Effector memory CD4-positive, alpha-beta T cell (primary cell): ENCODE measurements at regions not wholly inside any gene's neighbourhood (a gene's known extent, or its start where the extent isn't known, plus 50 kb on each side); places are given as distances from the start of the nearest gene placed in this dataset.
"Not testable (repeated sequence)": the region's sequence is repeated elsewhere in the genome, so short reads cannot be mapped to it uniquely, and the experiment has no call there.

Experiments
- DNase-seq, 3 donors: peaks; one replicate each; pipeline ENCODE4 v3.0.0-alpha.2; 2020
- H3K27ac ChIP-seq: 2 replicates; pipeline ENCODE4 v1.7.0; 2013; ENCODE audit warnings: mild to moderate bottlenecking, low read length, moderate library complexity; ENCODE audit not compliant: insufficient read depth, poor library complexity, severe bottlenecking
- H3K27me3 ChIP-seq: replicated peaks from 2 replicates; pipeline ENCODE4 v1.7.0; 2013; ENCODE audit warnings: mild to moderate bottlenecking, low read length; ENCODE audit not compliant: insufficient read depth, control insufficient read depth, poor library complexity, severe bottlenecking
- H3K36me3 ChIP-seq: 2 replicates; pipeline ENCODE4 v1.7.0; 2013; ENCODE audit warnings: mild to moderate bottlenecking, low read length, moderate library complexity; ENCODE audit not compliant: control insufficient read depth, insufficient read depth
- H3K4me1 ChIP-seq: 2 replicates; pipeline ENCODE4 v1.7.0; 2013; ENCODE audit warnings: low read length, mild to moderate bottlenecking; ENCODE audit not compliant: control insufficient read depth, insufficient read depth, poor library complexity, severe bottlenecking
- H3K4me3 ChIP-seq: 2 replicates; pipeline ENCODE4 v1.7.0; 2013; ENCODE audit warnings: low read length, low read depth, mild to moderate bottlenecking; ENCODE audit not compliant: insufficient read depth, poor library complexity, severe bottlenecking
- H3K9me3 ChIP-seq: 2 replicates; pipeline ENCODE4 v1.7.0; 2013; ENCODE audit warnings: mild to moderate bottlenecking, low read length, moderate library complexity; ENCODE audit not compliant: control insufficient read depth

DNA sequence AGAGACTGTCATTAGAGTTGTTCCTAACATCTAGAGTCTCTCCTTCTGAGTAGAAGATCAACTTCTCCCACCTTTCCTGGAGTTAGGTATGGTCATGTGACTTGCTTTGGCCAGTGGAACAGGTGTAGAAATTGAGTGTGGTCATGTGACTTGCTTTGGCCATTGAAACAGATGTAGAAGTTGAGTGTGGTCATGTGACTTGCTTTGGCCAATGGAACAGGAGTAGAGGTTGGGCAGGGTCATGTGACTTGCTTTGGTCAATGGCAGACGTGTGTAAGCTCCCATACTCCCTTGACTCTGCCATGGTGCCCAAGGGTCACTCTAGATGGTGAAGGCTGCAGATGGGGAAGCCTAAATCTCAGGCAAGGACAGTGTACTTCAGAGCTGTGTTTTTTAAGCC is 306.0 kb downstream of the NPHP4 start:
- no peak overlapping the region for H3K4me3 ChIP-seq
- H3K36me3 ChIP-seq: no peaks in the 10 kb centered on the region
- no peaks in the 10 kb centered on the region for H3K4me1 ChIP-seq
- H3K27me3 ChIP-seq: peaks cover 3% of the 10 kb centered on the region
- no peak overlapping the region for H3K27ac ChIP-seq
- no peak for DNase-seq
- no peaks in the 10 kb centered on the region for H3K9me3 ChIP-seq

DNA sequence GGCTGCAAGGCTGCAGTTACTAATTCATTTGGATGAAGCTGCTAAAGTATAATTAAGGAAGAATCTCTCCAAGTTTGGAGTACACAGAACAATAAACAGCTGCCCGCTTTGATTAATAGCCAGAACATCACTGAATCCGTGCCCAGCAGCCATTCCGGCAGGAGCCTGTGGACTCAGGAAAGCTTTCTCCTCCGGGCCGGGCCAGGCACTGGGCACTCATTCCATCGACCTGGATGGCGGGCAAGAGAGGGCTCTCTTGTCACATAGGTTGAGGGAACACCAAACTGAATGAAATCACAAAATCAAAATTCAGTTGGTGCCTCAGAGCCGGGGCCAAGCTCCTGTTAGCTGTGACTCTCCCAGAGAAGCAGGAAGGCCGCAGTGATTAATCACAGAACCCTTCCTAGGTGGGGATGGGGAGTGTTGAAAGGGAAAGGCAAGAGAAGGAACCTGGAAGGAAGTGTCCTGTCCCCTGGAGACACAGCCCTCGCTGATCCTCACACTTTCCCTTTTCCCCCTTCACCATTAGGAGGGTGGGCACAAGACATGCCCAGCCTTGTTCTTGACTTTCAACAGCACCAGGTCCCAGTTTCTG is 306.7 kb downstream of the NPHP4 start:
- Histone ChIP-seq H3K4me3 (no peak overlapping the region), H3K9me3 (no peaks in the 10 kb centered on the region), H3K36me3 (no peaks in the 10 kb centered on the region), H3K27me3 (peaks cover 3% of the 10 kb centered on the region), H3K4me1 (no peaks in the 10 kb centered on the region), H3K27ac (no peak overlapping the region)
- DNase-seq: no peak

DNA sequence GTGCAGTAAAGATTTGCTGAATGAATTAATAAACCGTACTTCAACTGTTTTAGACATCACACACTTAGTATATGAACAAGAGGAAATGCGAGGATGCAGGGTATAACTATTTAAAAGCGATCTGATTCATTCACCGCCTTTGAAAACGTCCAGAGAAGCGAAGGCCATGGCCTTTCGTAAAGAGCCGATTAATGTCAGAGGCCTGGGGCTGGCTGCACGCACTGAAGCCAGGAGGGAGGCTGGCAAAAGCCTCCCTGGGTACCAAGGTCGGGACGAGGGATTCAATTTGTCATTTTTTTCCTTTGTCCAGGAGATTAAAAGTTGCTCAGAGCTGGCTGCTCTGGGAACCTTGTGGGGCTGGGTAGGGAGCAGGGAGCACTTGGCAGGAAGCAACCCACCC is 307.4 kb downstream of the NPHP4 start:
- Histone ChIP-seq H3K4me1 (no peaks in the 10 kb centered on the region), H3K27ac (no peak overlapping the region), H3K27me3 (peaks cover 3% of the 10 kb centered on the region), H3K36me3 (no peaks in the 10 kb centered on the region), H3K9me3 (no peaks in the 10 kb centered on the region), H3K4me3 (no peak overlapping the region)
- DNase-seq: no peak

DNA sequence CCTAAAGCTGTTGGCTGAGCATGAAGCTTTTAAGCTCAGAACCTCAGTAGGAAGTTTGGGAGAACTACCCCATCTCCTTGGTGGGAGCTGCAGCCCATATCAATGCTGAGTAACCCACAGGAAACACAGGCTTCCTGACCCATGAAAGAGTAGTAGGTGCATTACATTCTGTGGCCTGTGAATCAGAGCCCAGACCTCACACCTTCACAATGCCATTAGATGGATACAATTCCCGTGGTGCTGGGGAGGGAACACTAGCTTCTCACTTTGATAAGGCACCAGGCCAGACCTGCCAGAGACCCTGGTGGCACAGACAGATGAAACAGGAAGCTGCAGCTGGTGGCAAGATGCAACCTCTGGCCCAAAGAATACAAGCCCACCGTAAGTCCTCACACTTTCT is 308.8 kb downstream of the NPHP4 start:
- H3K4me3 ChIP-seq: no peak overlapping the region
- H3K4me1 ChIP-seq: no peaks in the 10 kb centered on the region
- no peaks in the 10 kb centered on the region for H3K27me3 ChIP-seq
- H3K36me3 ChIP-seq: no peaks in the 10 kb centered on the region
- no peaks in the 10 kb centered on the region for H3K9me3 ChIP-seq
- DNase-seq: no peak
- no peak overlapping the region for H3K27ac ChIP-seq

DNA sequence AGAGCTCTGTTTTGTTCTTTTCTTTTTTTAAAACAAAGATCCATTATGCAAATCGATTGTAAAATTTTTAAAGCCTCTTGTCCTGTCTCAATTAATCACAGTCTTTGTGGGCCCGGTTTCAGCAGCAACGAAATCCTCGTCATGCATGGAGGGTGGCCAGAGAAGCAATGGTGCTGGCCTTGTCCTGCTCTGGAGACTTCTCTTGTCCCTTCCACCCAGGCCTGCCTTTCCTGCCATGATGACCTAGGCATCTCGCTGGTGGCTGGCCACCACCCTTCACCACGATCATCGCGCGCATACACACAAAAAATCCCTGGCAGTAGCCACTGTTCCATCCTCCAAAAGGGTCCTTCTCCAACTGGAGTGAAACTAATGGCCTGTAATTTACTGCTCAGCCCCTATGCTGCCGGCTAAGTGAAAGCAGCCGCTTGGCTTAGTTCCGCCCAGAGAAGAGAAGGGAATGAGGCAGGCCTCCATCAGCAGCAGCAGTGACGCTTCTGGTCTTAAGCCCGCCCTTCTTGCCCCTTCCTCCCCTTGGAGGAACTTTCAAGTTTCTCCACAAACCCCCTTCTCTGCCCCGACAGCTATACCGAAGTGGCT is 309.5 kb downstream of the NPHP4 start:
- no peaks in the 10 kb centered on the region for H3K4me1 ChIP-seq
- H3K4me3 ChIP-seq: no peak overlapping the region
- DNase-seq: no peak
- H3K9me3 ChIP-seq: no peaks in the 10 kb centered on the region
- no peak overlapping the region for H3K27ac ChIP-seq
- H3K27me3 ChIP-seq: no peaks in the 10 kb centered on the region
- no peaks in the 10 kb centered on the region for H3K36me3 ChIP-seq

DNA sequence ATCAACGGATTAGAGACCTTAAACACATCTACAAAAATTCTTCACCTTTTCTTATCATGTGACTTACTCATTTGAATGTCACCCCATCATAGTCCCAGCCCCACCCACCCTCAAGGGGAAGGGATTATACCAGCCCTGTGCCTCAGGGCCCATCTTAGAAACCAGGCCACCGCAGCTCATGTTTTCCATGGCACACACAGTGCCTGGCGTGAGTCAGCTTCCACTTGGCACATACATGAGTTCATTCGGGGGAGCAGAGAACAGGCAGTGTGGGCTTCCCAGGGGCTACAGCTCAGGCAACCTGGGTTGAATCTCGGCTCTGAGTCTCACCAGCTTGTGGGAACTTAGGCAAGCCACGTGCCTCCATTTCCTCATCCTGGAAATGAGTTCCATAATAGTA is 310.6 kb downstream of the NPHP4 start:
- Histone ChIP-seq H3K27ac (no peak overlapping the region), H3K4me1 (no peaks in the 10 kb centered on the region), H3K4me3 (no peak overlapping the region), H3K36me3 (no peaks in the 10 kb centered on the region), H3K27me3 (no peaks in the 10 kb centered on the region), H3K9me3 (no peaks in the 10 kb centered on the region)
- no peak for DNase-seq

DNA sequence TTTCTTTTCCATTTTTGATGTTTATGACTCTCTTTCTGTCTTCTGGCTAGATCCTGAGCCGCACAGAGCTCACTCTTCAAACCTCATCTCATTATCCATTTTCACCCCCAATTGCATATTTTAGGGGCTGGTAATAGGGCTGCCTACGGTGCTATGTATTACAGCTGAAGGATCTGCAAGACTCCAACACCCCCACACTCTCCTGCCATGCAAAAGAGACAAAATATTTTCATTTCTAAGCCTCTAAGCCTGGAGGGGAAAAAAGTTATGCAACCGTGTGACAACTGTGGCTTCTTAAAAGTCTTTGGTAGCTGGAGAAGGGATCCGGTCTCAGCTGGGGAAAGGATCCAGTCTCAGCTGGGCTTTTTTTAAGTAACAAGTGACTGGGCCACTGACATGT is 311.6 kb downstream of the NPHP4 start:
- no peaks in the 10 kb centered on the region for H3K9me3 ChIP-seq
- H3K36me3 ChIP-seq: no peaks in the 10 kb centered on the region
- no peaks in the 10 kb centered on the region for H3K27me3 ChIP-seq
- H3K4me1 ChIP-seq: no peaks in the 10 kb centered on the region
- H3K27ac ChIP-seq: no peak overlapping the region
- no peak for DNase-seq
- no peak overlapping the region for H3K4me3 ChIP-seq

DNA sequence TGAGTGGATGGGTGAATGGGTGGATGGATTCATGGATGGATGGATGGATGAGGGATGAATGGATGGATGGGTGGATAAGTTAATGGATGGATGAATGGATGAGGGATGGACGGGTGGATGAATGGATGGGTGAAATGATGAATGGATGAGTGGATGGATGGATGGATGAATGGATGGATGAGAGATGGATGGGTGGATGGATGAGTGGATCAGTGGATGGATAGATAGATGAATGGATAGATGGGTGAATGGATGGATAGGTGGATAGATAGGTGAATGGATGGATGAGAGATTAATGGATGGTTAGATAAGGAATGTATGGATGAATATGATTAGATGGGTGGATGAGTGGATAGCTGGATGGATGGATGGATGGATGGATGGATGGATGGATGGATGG is 313.5 kb downstream of the NPHP4 start:
- DNase-seq: no peak
- Histone ChIP-seq H3K27me3 (no peaks in the 10 kb centered on the region), H3K36me3 (no peaks in the 10 kb centered on the region), H3K9me3 (no peaks in the 10 kb centered on the region), H3K27ac (no peak overlapping the region), H3K4me1 (no peaks in the 10 kb centered on the region), H3K4me3 (no peak overlapping the region)

DNA sequence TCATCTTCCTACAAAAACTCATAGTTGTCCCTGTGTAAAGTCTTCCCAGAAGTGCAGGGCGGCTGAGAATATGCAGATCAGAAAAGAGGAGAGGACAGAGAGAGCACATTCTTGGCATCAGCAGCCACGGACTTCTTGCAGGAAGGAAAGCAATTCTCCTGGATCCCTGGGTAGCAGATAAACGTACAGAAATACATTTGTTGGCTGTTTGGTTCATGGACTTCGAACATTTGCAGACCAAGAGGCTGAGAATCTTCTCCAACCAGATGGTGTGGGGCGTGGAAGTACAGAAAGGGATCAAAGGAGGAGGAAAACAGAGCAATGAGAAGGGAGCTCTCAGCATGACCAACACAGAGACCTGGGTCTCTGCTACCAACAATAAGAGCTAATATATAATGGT is 319.9 kb downstream of the NPHP4 start:
- not testable (repeated sequence) for DNase-seq, H3K4me1 ChIP-seq, H3K27ac ChIP-seq, H3K4me3 ChIP-seq, H3K27me3 ChIP-seq, H3K36me3 ChIP-seq, H3K9me3 ChIP-seq

DNA sequence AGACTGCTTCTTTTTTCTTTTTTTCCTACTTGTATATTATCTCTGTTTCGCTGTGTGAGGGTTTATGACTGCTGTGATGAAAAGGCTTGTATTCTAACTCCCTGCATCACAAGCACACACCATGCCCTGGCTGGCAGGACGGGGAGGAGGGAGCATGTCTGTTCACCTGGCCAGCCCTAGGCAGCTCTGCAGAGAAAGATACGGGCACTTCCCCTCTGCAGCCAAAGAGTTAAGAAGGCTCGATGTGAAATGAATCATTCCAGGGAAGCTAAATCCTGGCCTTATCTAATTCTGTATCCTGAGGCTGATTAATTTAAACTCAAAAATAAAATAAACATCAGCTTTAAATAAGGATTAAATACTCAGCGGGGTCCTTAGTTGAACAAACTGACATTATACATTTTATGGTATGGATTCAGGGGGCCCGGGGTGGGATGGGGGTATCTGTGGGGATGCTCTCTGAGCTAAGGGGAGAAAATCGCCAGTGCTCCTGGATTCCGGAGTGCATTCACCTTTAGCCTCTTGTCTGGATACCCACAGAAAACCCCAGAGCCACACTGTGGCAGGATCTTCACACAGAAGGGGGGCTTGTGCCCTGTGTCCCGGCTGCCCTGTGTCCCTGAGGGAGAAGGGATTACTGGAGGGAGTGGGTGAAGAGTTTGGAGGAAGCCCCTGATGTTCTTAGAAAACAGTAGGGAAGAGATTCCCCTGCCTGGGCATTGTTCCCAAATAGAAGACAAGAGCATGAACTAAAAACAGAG is 321.5 kb downstream of the NPHP4 start:
- H3K4me1 ChIP-seq: peaks cover 4% of the 10 kb centered on the region
- no peaks in the 10 kb centered on the region for H3K9me3 ChIP-seq
- no peak for DNase-seq
- H3K27ac ChIP-seq: no peak overlapping the region
- no peaks in the 10 kb centered on the region for H3K27me3 ChIP-seq
- H3K4me3 ChIP-seq: no peak overlapping the region
- H3K36me3 ChIP-seq: no peaks in the 10 kb centered on the region
